IMR-90 (cell line): ENCODE measurements at regions not wholly inside any gene's neighbourhood (a gene's known extent, or its start where the extent isn't known, plus 50 kb on each side); places are given as distances from the start of the nearest gene placed in this dataset.

Source experiments
- ATAC-seq: fragments of 200-7000 bp; cut with Tn5 transposase; 2 replicates; pipeline ENCODE4 v1.9.1; 2020; ENCODE audit warnings: low read depth, mild to moderate bottlenecking, moderate library complexity
- BruUV-seq: library from RNA; stranded (reverse); fragments of 400-500 nt; replicated peaks from 2 replicates; lab custom pipeline; 2021; lab: Mats Ljungman, UMichigan
- CTCF ChIA-PET: fragments of 300-600 bp; formaldehyde crosslinking; extraction: SDS; loops from one replicate; lab custom pipeline; 2021; ENCODE audit warnings: antibody characterized with exemption; lab: Yijun Ruan, JAX
- POLR2A ChIA-PET: fragments of 300-600 bp; sonication (Branson Sonifier 250); formaldehyde crosslinking; loops from one replicate; lab custom pipeline; 2022; ENCODE audit warnings: antibody characterized with exemption; ENCODE audit not compliant: unreplicated experiment; lab: Charles Lee
- DNase-seq: peaks from one replicate; pipeline ENCODE4 v3.0.0; 2013
- H2AFZ ChIP-seq: replicated peaks from 2 replicates; pipeline ENCODE3; 2013; ENCODE audit warnings: low read length, mild to moderate bottlenecking; ENCODE audit not compliant: poor library complexity
- H2AK5ac ChIP-seq: 2 replicates; pipeline ENCODE4 v1.6.1; 2013; ENCODE audit warnings: low read depth, low read length, inconsistent platforms
- H2AK9ac ChIP-seq: replicated peaks from 2 replicates; pipeline ENCODE3; 2013; ENCODE audit warnings: mild to moderate bottlenecking, low read depth, low read length, moderate library complexity; ENCODE audit not compliant: poor library complexity
- H2BK120ac ChIP-seq: 2 replicates; pipeline ENCODE4 v1.6.1; 2013; ENCODE audit warnings: low read depth, low read length, inconsistent platforms
- H2BK15ac ChIP-seq: 3 replicates; pipeline ENCODE4 v1.6.1; 2013; ENCODE audit warnings: low read depth, low read length, inconsistent platforms
- H2BK20ac ChIP-seq: 2 replicates; pipeline ENCODE4 v1.6.1; 2013; ENCODE audit warnings: low read depth, mild to moderate bottlenecking, inconsistent platforms, low read length, moderate library complexity
- H2BK5ac ChIP-seq: 2 replicates; pipeline ENCODE4 v1.6.1; 2013; ENCODE audit warnings: mild to moderate bottlenecking, low read depth, low read length, inconsistent platforms; ENCODE audit not compliant: poor library complexity, severe bottlenecking
- H3K14ac ChIP-seq: replicated peaks from 2 replicates; pipeline ENCODE4 v1.6.1; 2013; ENCODE audit warnings: low read depth, low read length, inconsistent platforms
- H3K18ac ChIP-seq: 2 replicates; pipeline ENCODE4 v1.6.1; 2013; ENCODE audit warnings: low read depth, low read length, control low read depth
- H3K23ac ChIP-seq: 2 replicates; pipeline ENCODE4 v1.6.1; 2013; ENCODE audit warnings: low read depth, low read length, inconsistent platforms
- H3K27ac ChIP-seq: 2 replicates; pipeline ENCODE4 v1.5.1; 2013; ENCODE audit warnings: mild to moderate bottlenecking, control low read depth, low read length; ENCODE audit not compliant: insufficient read depth
- H3K27me3 ChIP-seq: 2 replicates; pipeline ENCODE4 v1.6.1; 2013; ENCODE audit warnings: low read length; ENCODE audit not compliant: control insufficient read depth, insufficient read depth
- H3K36me3 ChIP-seq: 2 replicates; pipeline ENCODE4 v1.6.1; 2013; ENCODE audit warnings: low read length, mixed read lengths; ENCODE audit not compliant: control insufficient read depth, insufficient read depth
- H3K4ac ChIP-seq: 2 replicates; pipeline ENCODE4 v1.6.1; 2013; ENCODE audit warnings: low read depth, low read length, inconsistent platforms
- H3K4me1 ChIP-seq: 2 replicates; pipeline ENCODE4 v1.6.1; 2013; ENCODE audit warnings: low read length, mixed read lengths; ENCODE audit not compliant: control insufficient read depth, insufficient read depth
- H3K4me2 ChIP-seq: 2 replicates; pipeline ENCODE4 v1.6.1; 2013; ENCODE audit warnings: low read depth, mild to moderate bottlenecking, control low read depth, low read length, moderate library complexity
- H3K4me3 ChIP-seq: 2 replicates; pipeline ENCODE4 v1.5.1; 2013; ENCODE audit warnings: low read depth, mild to moderate bottlenecking, control low read depth, low read length, moderate library complexity; ENCODE audit not compliant: insufficient read depth
- H3K56ac ChIP-seq: 2 replicates; pipeline ENCODE4 v1.6.1; 2013; ENCODE audit warnings: low read length, inconsistent platforms; ENCODE audit not compliant: insufficient read depth; ENCODE audit errors: extremely low read depth
- H3K79me1 ChIP-seq, 2 experiments: 2 replicates each; pipeline ENCODE4 v1.6.1; 2013; ENCODE audit warnings: low read length in 2 of 2, inconsistent platforms in 1 of 2, low read depth in 1 of 2
- H3K9ac ChIP-seq: 2 replicates; pipeline ENCODE4 v1.6.1; 2013; ENCODE audit warnings: low read depth, low read length, control low read depth
- H3K9me1 ChIP-seq: 2 replicates; pipeline ENCODE4 v1.6.1; 2013; ENCODE audit warnings: low read length, inconsistent platforms; ENCODE audit not compliant: insufficient read depth
- H3K9me3 ChIP-seq: 2 replicates; pipeline ENCODE4 v1.6.1; 2013; ENCODE audit warnings: low read length; ENCODE audit not compliant: control insufficient read depth, insufficient read depth
- H4K20me1 ChIP-seq: 2 replicates; pipeline ENCODE4 v1.6.1; 2013; ENCODE audit warnings: low read length, inconsistent platforms; ENCODE audit not compliant: insufficient read depth
- H4K5ac ChIP-seq: 2 replicates; pipeline ENCODE4 v1.6.1; 2013; ENCODE audit warnings: mild to moderate bottlenecking, low read depth, low read length, control low read depth
- H4K8ac ChIP-seq, 2 experiments: 2 replicates each; pipeline ENCODE4 v1.6.1; 2013; ENCODE audit warnings: low read depth in 2 of 2, low read length in 2 of 2, control low read depth in 1 of 2, inconsistent platforms in 1 of 2
- H4K91ac ChIP-seq: 2 replicates; pipeline ENCODE4 v1.6.1; 2013; ENCODE audit warnings: low read depth, low read length, inconsistent platforms; ENCODE audit not compliant: insufficient read depth
- BHLHE40 ChIP-seq: fragments of 150-350 bp; IDR thresholded peaks from 2 replicates; pipeline ENCODE4 v1.6.1; 2016; ENCODE audit warnings: mild to moderate bottlenecking, low read depth, low read length
- CHD1 ChIP-seq: IDR thresholded peaks from 2 replicates; pipeline ENCODE4 v1.6.1; 2012; ENCODE audit warnings: low read depth, low read length, improper control_type of control experiment
- ELK1 ChIP-seq: fragments of 150-350 bp; IDR thresholded peaks from 2 replicates; pipeline ENCODE4 v1.6.1; 2016; ENCODE audit warnings: low read depth, mild to moderate bottlenecking, low read length, moderate library complexity, borderline replicate concordance
- MAFK ChIP-seq: IDR thresholded peaks from 2 replicates; pipeline ENCODE4 v1.6.1; 2012; ENCODE audit warnings: low read depth, low read length, improper control_type of control experiment
- MAZ ChIP-seq: IDR thresholded peaks from 2 replicates; pipeline ENCODE4 v1.6.1; 2012; ENCODE audit warnings: low read depth, mild to moderate bottlenecking, low read length, improper control_type of control experiment, moderate library complexity, borderline replicate concordance
- MXI1 ChIP-seq: IDR thresholded peaks from 2 replicates; pipeline ENCODE4 v1.6.1; 2012; ENCODE audit warnings: low read depth, mild to moderate bottlenecking, low read length, moderate library complexity, borderline replicate concordance
- RFX5 ChIP-seq: IDR thresholded peaks from 2 replicates; pipeline ENCODE4 v1.8.0; 2012; ENCODE audit warnings: low read depth, mild to moderate bottlenecking, low read length, moderate library complexity
- SMC3 ChIP-seq: fragments of 150-350 bp; IDR thresholded peaks from 2 replicates; pipeline ENCODE4 v1.6.1; 2016; ENCODE audit warnings: low read depth, mild to moderate bottlenecking, antibody characterized with exemption, low read length, moderate library complexity
- USF2 ChIP-seq: fragments of 150-350 bp; IDR thresholded peaks from 2 replicates; pipeline ENCODE4 v1.6.1; 2017; ENCODE audit warnings: mild to moderate bottlenecking, antibody characterized with exemption, low read length, low read depth
- WGBS, 2 experiments: methylation state at CpG; one replicate each; pipeline versions ENCODE4 v1.1.5 to v1.1.7; 2013; ENCODE audit warnings: missing lambda C conversion rate in 2 of 2; ENCODE audit not compliant: insufficient read length in 1 of 2; ENCODE audit errors: extremely low coverage in 2 of 2; 5-methylcytosine and 5-hydroxymethylcytosine counted together
- dilution Hi-C: fragments of 300-500 bp; cut with HindIII; formaldehyde crosslinking; loops from one replicate; pipeline ENCODE4 v1.14.3; 2018; ENCODE audit warnings: low sequenced_read_pairs; ENCODE audit not compliant: unreplicated experiment
- in situ Hi-C: fragments of 300-500 bp; cut with MboI; formaldehyde crosslinking; loops from 3 replicates; pipeline ENCODE4 v1.14.3; 2019; ENCODE audit warnings: low sequenced_read_pairs, inconsistent platforms, mixed read lengths
- intact Hi-C: fragments of 100-400 bp; cut with micrococcal nuclease; formaldehyde crosslinking; loops from 2 replicates; pipeline ENCODE4 v1.10.0; 2022

- dilution Hi-C loops (no loop called here), in situ Hi-C loops (no loop called here), intact Hi-C loops (no loop called here)
- Histone ChIP-seq H3K4me2 (no peak overlapping the region), H3K27me3 (no peaks in the 10 kb centered on the region), H3K4me3 (no peak overlapping the region), H2BK15ac (no peak overlapping the region), H3K56ac (no peak overlapping the region), H3K4ac (no peak overlapping the region), H2AFZ (no peak overlapping the region), H2BK20ac (no peak overlapping the region), H4K20me1 (no peaks in the 10 kb centered on the region), H4K8ac (no peak overlapping the region), H4K5ac (no peak overlapping the region), H3K9me3 (no peaks in the 10 kb centered on the region), H3K14ac (no peak overlapping the region), H3K79me1 (no peaks in the 10 kb centered on the region), H2AK9ac (no peak overlapping the region), H3K36me3 (no peaks in the 10 kb centered on the region), H3K18ac (no peak overlapping the region), H4K91ac (no peak overlapping the region), H3K27ac (no peak overlapping the region), H3K23ac (no peak overlapping the region), H3K4me1 (no peaks in the 10 kb centered on the region), H3K9ac (no peak overlapping the region), H2BK120ac (no peak overlapping the region), H2BK5ac (no peak overlapping the region), H3K9me1 (no peaks in the 10 kb centered on the region), H2AK5ac (no peak overlapping the region)
- TF ChIP-seq ELK1 (no peak), SMC3 (no peak), MAFK (no peak), RFX5 (no peak), BHLHE40 (no peak), CHD1 (no peak), MAZ (no peak), USF2 (no peak), MXI1 (no peak)
- ChIA-PET CTCF (no interaction called here), POLR2A (no interaction called here)
- WGBS, 2 experiments, result no CpG with 5 or more reads among the region's 2 CpGs
- ATAC-seq (no peak), DNase-seq (no peak)
- no TSS peak for BruUV-seq
These were observed 1155.3 kb downstream of the FSTL5 start for GRCh38 chr4:161008527-161008926.
